ENCODE measurements at regions not wholly inside any gene's neighbourhood (a gene's known extent, or its start where the extent isn't known, plus 50 kb on each side); places are given as distances from the start of the nearest gene placed in this dataset.

DNA sequence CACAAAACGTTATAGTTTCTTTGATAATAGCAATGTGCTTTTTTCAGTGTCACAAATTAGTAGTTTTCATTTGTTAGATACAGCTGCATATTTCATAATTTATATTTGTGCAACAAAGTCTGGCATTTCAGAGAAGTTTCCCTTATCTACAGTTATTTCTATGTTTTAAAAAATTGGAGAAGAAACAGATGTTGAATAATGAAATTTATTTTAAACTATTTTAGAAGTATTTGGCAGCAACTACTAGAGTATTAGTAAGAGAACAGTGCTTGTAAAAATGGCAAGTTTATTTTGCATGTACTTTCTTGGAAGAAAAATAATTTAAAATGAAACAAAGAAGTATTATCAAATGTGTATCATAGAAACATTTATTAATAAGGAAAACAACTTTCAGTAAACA, 68.6 kb upstream of the COL5A2 start:
- TF ChIP-seq, protein P1, sequence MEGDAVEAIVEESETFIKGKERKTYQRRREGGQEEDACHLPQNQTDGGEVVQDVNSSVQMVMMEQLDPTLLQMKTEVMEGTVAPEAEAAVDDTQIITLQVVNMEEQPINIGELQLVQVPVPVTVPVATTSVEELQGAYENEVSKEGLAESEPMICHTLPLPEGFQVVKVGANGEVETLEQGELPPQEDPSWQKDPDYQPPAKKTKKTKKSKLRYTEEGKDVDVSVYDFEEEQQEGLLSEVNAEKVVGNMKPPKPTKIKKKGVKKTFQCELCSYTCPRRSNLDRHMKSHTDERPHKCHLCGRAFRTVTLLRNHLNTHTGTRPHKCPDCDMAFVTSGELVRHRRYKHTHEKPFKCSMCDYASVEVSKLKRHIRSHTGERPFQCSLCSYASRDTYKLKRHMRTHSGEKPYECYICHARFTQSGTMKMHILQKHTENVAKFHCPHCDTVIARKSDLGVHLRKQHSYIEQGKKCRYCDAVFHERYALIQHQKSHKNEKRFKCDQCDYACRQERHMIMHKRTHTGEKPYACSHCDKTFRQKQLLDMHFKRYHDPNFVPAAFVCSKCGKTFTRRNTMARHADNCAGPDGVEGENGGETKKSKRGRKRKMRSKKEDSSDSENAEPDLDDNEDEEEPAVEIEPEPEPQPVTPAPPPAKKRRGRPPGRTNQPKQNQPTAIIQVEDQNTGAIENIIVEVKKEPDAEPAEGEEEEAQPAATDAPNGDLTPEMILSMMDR (IDR thresholded peaks at IDR 0.05), result no peak

DNA sequence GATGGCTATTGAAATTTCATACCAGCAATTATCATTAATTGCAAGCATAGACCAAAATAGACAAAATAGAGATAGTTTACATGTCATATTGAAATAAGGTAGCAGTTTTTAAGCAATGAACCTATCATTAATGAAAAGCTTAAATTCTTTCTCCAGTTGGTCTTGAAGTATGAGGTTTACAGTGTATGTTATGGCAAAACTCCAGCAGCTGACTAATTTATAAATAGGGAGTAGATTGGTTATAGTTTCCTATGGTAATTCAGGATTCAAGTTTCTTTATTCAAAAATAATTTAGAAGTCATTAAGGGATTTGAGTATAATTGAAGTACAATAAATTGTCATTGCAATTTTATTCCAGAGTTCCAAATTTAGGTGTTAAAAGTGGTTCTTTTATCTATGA, 69.6 kb upstream of the COL5A2 start:
- TF ChIP-seq, protein P1 (IDR thresholded peaks at IDR 0.05), result no peak

DNA sequence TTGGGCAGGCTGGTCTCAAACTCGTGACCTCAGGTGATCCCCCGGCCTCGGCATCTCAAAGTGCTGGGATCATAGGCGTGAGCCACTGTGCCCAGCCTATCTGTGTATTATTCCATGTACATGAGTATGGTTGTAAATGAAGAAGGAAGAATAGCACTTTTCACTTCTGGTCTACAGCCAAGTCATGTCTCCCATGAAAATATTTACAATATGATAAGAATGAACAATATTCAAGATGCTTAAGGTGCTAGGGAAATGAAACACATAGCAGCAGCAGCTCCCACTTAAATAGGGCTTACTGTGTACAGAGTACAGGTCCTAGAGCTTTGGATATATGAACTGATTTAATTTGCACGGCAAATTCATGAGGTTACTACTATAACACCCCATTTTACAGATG, 70.3 kb upstream of the COL5A2 start:
- TF ChIP-seq, protein P1 (IDR thresholded peaks at IDR 0.05), result no peak

DNA sequence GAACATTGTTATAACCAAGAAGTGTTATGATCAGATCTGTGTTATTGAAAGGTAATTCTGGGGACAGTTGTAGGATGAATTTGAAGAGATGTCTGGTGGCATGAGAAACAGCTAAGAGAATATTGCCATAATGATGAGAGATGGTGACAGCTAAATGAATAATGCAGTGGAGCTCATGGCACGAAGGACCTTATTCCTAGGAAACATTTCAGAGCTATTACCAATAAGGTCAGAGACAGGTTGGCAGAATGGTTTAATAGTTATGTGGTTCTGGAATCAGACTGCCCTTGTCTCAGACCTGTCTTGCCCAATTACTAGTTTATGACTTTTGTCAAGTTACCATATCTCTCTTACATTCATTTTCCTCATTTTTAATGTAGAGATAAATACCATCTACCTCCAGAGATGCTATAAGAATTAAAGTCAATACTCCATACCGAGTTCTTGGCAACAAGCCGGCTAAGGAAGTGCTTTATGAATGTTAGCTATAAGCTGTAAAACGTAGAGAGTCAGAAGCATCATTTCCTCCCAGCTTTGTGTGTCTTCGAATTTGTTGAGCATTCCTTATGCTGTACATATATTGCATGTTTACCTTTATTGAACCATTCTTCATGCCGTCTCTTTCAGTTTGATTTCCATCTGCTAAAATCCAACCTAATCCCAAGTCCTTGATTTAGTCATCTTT, 73.6 kb upstream of the COL5A2 start:
- TF ChIP-seq, protein P1 (IDR thresholded peaks at IDR 0.05), result no peak

DNA sequence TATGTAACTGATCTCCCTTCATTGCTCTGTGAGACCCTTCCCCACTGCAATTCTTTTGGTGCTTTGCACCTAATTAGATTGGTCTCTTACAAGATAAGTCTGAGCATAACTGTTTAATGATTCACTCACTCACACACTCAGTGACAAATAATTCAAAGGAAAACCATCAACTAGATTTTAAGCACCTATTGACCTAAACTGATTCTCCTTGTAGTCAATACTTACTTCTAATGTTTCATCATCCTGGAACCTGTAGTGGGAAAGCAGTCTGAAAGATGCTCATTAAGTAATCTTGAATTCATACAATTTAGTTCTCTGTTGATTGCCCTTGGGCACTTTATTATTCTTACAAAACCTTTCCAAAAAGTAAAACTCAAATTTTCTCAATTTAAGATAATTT, 74.3 kb upstream of the COL5A2 start:
- TF ChIP-seq, protein P1 (IDR thresholded peaks at IDR 0.05), result no peak

DNA sequence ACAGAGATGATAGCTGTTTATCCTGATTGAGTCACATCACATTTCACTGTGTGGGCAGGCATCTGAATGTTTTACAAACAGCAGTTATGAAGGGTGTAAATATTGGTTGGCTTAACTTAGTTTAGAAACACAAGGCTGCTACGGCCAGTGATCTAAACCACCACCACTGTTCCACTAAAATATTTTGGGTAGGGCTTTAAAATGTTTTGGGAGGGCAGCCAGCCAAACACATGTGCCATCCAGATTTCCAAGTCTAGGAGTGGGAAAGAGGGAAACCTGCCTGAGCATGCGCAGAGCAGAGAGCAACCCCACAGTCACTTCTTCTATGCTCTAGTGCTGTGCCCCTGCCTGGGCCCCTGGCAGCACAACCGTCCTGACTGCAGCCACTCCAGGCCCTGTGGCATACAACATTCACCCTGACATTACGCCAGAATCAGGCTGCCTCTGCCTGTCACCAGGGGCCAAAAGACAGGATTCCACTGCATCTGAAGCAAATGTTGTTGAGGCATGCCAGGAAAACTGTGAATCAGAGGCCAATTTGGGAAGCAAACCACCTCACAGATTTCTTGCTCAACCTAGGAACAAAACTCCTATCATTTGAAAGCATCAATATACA, 74.8 kb upstream of the COL5A2 start:
- TF ChIP-seq, protein P1 (IDR thresholded peaks at IDR 0.05), result no peak

DNA sequence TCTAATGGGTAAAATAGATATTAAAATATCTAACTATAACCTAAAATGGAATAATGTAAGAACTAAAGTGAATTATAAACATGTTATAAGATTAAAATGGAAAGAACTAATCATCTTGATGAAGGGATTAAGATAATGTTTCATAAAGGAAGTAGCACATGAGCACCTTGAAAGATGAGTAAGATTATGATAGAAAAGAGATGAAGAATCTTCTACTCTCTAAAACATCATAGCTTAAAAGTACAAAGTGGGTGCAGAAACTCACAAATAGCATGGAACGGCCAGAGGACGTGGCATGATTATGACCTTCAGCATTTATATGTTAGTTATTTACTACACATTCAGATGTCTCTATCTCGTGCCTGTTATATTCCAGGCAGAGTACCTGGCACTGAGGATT, 76.2 kb upstream of the COL5A2 start:
- TF ChIP-seq, protein P1 (IDR thresholded peaks at IDR 0.05), result no peak
